Tibial artery (tissue), 4 donors: ENCODE measurements at regions not wholly inside any gene's neighbourhood (a gene's known extent, or its start where the extent isn't known, plus 50 kb on each side); places are given as distances from the start of the nearest gene placed in this dataset.

Experiments
- DNase-seq, 2 donors: peaks; one replicate each; pipeline ENCODE4 v3.0.0-alpha.2; 2019
- H3K27ac ChIP-seq, 2 donors: fragments of 200-600 bp; sonication (generic) in 1 of 2; 1 replicate in 1 of 2; 2 replicates in 1 of 2; pipeline ENCODE4 v1.5.1; 2018 to 2019; ENCODE audit warnings: mild to moderate bottlenecking in 1 of 2
- H3K27me3 ChIP-seq, 2 donors: fragments of 200-600 bp; sonication (generic) in 1 of 2; one replicate each; pipeline versions ENCODE4 v1.5.1 to v1.6.0; 2016 to 2019
- H3K36me3 ChIP-seq, 3 donors: fragments of 200-600 bp; sonication (generic) in 2 of 3; one replicate each; pipeline ENCODE4 v1.5.1; 2016 to 2019; ENCODE audit warnings: mild to moderate bottlenecking in 2 of 3
- H3K4me1 ChIP-seq, 4 donors: fragments of 200-600 bp; sonication (generic) in 2 of 4; 1 replicate in 3 of 4; 2 replicates in 1 of 4; pipeline ENCODE4 v1.5.1; 2016 to 2019
- H3K4me3 ChIP-seq, 2 donors: fragments of 200-600 bp; sonication (generic) in 1 of 2; 1 replicate in 1 of 2; 2 replicates in 1 of 2; pipeline ENCODE4 v1.5.1; 2018 to 2019; ENCODE audit warnings: mild to moderate bottlenecking in 2 of 2
- H3K9me3 ChIP-seq, 3 donors: fragments of 200-600 bp; sonication (generic) in 1 of 3; one replicate each; pipeline ENCODE4 v1.5.1; 2016 to 2019
- CTCF ChIP-seq, 2 experiments: fragments of 200-600 bp in 1 of 2; fragments of 450-650 bp in 1 of 2; IDR thresholded peaks; one replicate each; pipeline ENCODE4 v1.5.1; 2017 to 2019; ENCODE audit warnings: antibody characterized with exemption in 2 of 2, mild to moderate bottlenecking in 1 of 2, moderate library complexity in 1 of 2
- intact Hi-C: fragments of 100-400 bp; cut with DNase I; formaldehyde crosslinking; loops from one replicate; pipeline ENCODE4 v1.15.0; 2023; ENCODE audit warnings: low total_unique reads

DNA sequence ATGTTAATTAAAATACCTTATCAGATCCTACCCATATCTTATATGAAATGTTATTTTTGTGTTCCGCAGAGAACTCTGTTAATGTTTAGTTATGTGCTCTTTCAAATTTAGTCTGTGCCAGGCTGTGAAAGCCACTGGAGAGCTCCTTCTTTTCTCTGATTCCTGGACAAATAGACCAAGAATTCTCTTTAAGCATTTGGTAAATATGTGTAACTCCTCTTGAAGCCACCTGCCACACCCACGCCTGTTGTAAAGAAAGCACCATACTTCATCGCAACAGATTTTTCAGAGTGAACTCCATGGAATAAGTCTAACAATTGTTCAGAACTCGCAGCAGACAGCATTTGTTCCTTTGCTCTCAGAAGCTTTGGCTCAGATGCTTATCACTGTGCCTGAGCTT, 301.1 kb downstream of the FAM170A start:
- intact Hi-C loops: no loop called here
- no peaks in the 10 kb centered on the region for H3K4me1 ChIP-seq
- no peak overlapping the region for H3K4me3 ChIP-seq
- H3K9me3 ChIP-seq: no peaks in the 10 kb centered on the region
- H3K27me3 ChIP-seq: no peaks in the 10 kb centered on the region
- H3K27ac ChIP-seq: no peak overlapping the region
- no peak for TF ChIP-seq CTCF (IDR thresholded peaks at IDR 0.05)
- H3K36me3 ChIP-seq: no peaks in the 10 kb centered on the region
- DNase-seq: no peak

DNA sequence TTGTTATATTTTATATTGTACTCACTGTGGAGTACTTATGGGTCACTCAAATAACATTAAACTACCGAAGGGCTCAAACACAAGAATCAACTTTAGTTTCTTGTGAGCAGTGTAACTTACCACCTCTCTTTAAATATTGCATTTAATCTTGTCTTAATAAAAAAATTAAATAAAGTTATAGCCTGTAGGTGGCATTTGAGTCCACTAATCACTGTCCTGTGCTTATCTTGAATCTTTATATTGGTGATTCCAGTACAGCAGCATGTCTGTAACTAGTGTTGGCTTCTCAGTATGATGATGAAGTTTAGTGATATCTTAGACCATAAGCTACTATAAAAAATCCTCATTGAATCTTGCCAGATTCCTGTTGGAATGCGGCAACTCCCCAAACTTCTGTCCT, 313.8 kb downstream of the FAM170A start:
- peak; percentile 38 to 49 for TF ChIP-seq CTCF (IDR thresholded peaks at IDR 0.05)
- intact Hi-C loops: no loop called here

GRCh38 chr5:119945691-119946090, 316.3 kb downstream of the FAM170A start:
- Histone ChIP-seq H3K27me3 (no peaks in the 10 kb centered on the region), H3K27ac (no peak overlapping the region), H3K4me1 (no peaks in the 10 kb centered on the region), H3K4me3 (no peak overlapping the region), H3K9me3 (no peaks in the 10 kb centered on the region), H3K36me3 (no peaks in the 10 kb centered on the region)
- no peak for DNase-seq
- intact Hi-C loops: no loop called here
- no peak for TF ChIP-seq CTCF (IDR thresholded peaks at IDR 0.05)

More for the DNA sequence above, 313.8 kb downstream of the FAM170A start:
- no peak for DNase-seq
- Histone ChIP-seq H3K27me3 (no peaks in the 10 kb centered on the region), H3K27ac (no peak overlapping the region), H3K4me1 (no peaks in the 10 kb centered on the region), H3K36me3 (no peaks in the 10 kb centered on the region), H3K9me3 (no peaks in the 10 kb centered on the region), H3K4me3 (no peak overlapping the region)

DNA sequence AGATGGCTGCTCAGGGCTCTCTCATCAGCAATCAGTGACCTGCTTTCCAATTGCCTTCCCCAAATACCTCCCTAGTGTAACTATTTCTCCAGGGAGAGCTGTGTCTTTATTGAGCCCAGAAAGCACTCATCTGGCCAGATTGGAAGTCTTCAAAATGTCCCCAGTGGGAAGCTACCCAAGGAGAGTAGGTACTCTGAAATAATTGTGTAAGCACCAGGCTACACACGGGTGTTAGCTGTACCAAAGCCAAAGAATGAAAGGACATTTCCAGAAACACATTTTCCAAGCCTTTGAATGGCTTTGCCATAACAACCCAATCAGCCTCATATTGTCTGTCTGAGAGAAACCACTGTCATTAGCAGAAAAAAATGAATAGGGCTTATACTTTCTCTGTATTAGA, 318.8 kb downstream of the FAM170A start:
- H3K36me3 ChIP-seq: no peaks in the 10 kb centered on the region
- no peak for TF ChIP-seq CTCF (IDR thresholded peaks at IDR 0.05)
- no peak overlapping the region for H3K27ac ChIP-seq
- no peaks in the 10 kb centered on the region for H3K4me1 ChIP-seq
- no peaks in the 10 kb centered on the region for H3K27me3 ChIP-seq
- no peak overlapping the region for H3K4me3 ChIP-seq
- intact Hi-C loops: no loop called here
- H3K9me3 ChIP-seq: no peaks in the 10 kb centered on the region
- no peak for DNase-seq

- no peaks in the 10 kb centered on the region for H3K9me3 ChIP-seq
- TF ChIP-seq CTCF (IDR thresholded peaks at IDR 0.05): no peak
- no peaks in the 10 kb centered on the region for H3K36me3 ChIP-seq
- no peaks in the 10 kb centered on the region for H3K4me1 ChIP-seq
- no peaks in the 10 kb centered on the region for H3K27me3 ChIP-seq
- H3K4me3 ChIP-seq: no peak overlapping the region
- no peak overlapping the region for H3K27ac ChIP-seq
- no peak for DNase-seq
- intact Hi-C loops: no loop called here
Observed at GRCh38 chr5:119949426-119949999, 320.2 kb downstream of the FAM170A start.
